Liver (tissue), 8 donors: ENCODE measurements at regions not wholly inside any gene's neighbourhood (a gene's known extent, or its start where the extent isn't known, plus 50 kb on each side); places are given as distances from the start of the nearest gene placed in this dataset.

Source experiments
- DNase-seq: peaks from one replicate; pipeline ENCODE4 v3.0.0-alpha.2; 2017; ENCODE audit warnings: low spot score
- H3K27ac ChIP-seq, 2 donors: one replicate each; pipeline ENCODE4 v1.7.0; 2013; ENCODE audit warnings: inconsistent platforms in 2 of 2, low read length in 2 of 2, control low read depth in 1 of 2, low read depth in 1 of 2, mild to moderate bottlenecking in 1 of 2
- H3K27me3 ChIP-seq, 4 donors: one replicate each; pipeline versions ENCODE4 v1.6.1 to v1.7.0; 2013; ENCODE audit warnings: low read length in 3 of 4, inconsistent platforms in 1 of 4, mild to moderate bottlenecking in 1 of 4, moderate library complexity in 1 of 4; ENCODE audit not compliant: control insufficient read depth in 4 of 4, insufficient read depth in 4 of 4
- H3K36me3 ChIP-seq, 4 donors: one replicate each; pipeline versions ENCODE4 v1.6.1 to v1.7.0; 2013; ENCODE audit warnings: low read length in 3 of 4, mild to moderate bottlenecking in 3 of 4, low read depth in 1 of 4, moderate library complexity in 1 of 4; ENCODE audit not compliant: control insufficient read depth in 4 of 4, insufficient read depth in 3 of 4
- H3K4me1 ChIP-seq, 4 donors: one replicate each; pipeline versions ENCODE4 v1.6.1 to v1.7.0; 2013; ENCODE audit warnings: low read length in 3 of 4, mild to moderate bottlenecking in 3 of 4, moderate library complexity in 1 of 4; ENCODE audit not compliant: control insufficient read depth in 4 of 4, insufficient read depth in 4 of 4
- H3K4me3 ChIP-seq, 3 donors: one replicate each; pipeline versions ENCODE4 v1.6.1 to v1.7.0; 2013; ENCODE audit warnings: low read length in 3 of 3, control low read depth in 1 of 3, low read depth in 1 of 3, mild to moderate bottlenecking in 1 of 3
- H3K9ac ChIP-seq, 2 donors: one replicate each; pipeline ENCODE4 v1.7.0; 2013; ENCODE audit warnings: low read length in 2 of 2, mild to moderate bottlenecking in 2 of 2, moderate library complexity in 2 of 2, control low read depth in 1 of 2, low read depth in 1 of 2
- H3K9me3 ChIP-seq, 4 donors: one replicate each; pipeline versions ENCODE4 v1.6.1 to v1.7.0; 2013; ENCODE audit warnings: low read length in 3 of 4; ENCODE audit not compliant: control insufficient read depth in 4 of 4
- CTCF ChIP-seq: fragments of 150-350 bp; IDR thresholded peaks from 2 replicates; pipeline ENCODE4 v1.5.1; 2017; ENCODE audit warnings: improper control_type of control experiment, low read depth, low read length; ENCODE audit not compliant: missing input control
- EGR1 ChIP-seq, 2 donors: IDR thresholded peaks; 2 replicates each; pipeline ENCODE4 v1.6.1; 2016 to 2018; ENCODE audit warnings: antibody characterized with exemption in 2 of 2, low read depth in 2 of 2
- FOXA1 ChIP-seq: IDR thresholded peaks from 2 replicates; pipeline ENCODE4 v1.6.1; 2016; ENCODE audit warnings: antibody characterized with exemption
- FOXA2 ChIP-seq: IDR thresholded peaks from 2 replicates; pipeline ENCODE4 v1.6.1; 2016; ENCODE audit warnings: antibody characterized with exemption
- GABPA ChIP-seq, 2 donors: IDR thresholded peaks in 1 of 2; conservative IDR thresholded peaks in 1 of 2; 2 replicates each; pipeline ENCODE4 v1.6.1; 2016; ENCODE audit warnings: antibody characterized with exemption in 2 of 2, mild to moderate bottlenecking in 1 of 2, moderate library complexity in 1 of 2
- HNF4A ChIP-seq, 2 donors: conservative IDR thresholded peaks; 2 replicates each; pipeline ENCODE4 v1.6.1; 2016; ENCODE audit warnings: antibody characterized with exemption in 2 of 2, mild to moderate bottlenecking in 2 of 2
- HNF4G ChIP-seq: IDR thresholded peaks from 2 replicates; pipeline ENCODE4 v1.6.1; 2016; ENCODE audit warnings: antibody characterized with exemption
- JUND ChIP-seq, 2 donors: IDR thresholded peaks; 2 replicates each; pipeline ENCODE4 v1.6.1; 2016; ENCODE audit warnings: antibody characterized with exemption in 2 of 2
- NR2F2 ChIP-seq: IDR thresholded peaks from 2 replicates; pipeline ENCODE4 v1.6.1; 2016; ENCODE audit warnings: antibody characterized with exemption
- RAD21 ChIP-seq, 2 donors: IDR thresholded peaks; 2 replicates each; pipeline ENCODE4 v1.6.1; 2016; ENCODE audit warnings: antibody characterized with exemption in 2 of 2, mild to moderate bottlenecking in 2 of 2
- REST ChIP-seq: IDR thresholded peaks from 2 replicates; pipeline ENCODE4 v1.6.1; 2016; ENCODE audit warnings: antibody characterized with exemption, mild to moderate bottlenecking
- RXRA ChIP-seq, 2 donors: IDR thresholded peaks; 2 replicates each; pipeline ENCODE4 v1.6.1; 2017 to 2018; ENCODE audit warnings: antibody characterized with exemption in 2 of 2, mild to moderate bottlenecking in 1 of 2
- SP1 ChIP-seq: IDR thresholded peaks from 2 replicates; pipeline ENCODE4 v1.6.1; 2018; ENCODE audit warnings: antibody characterized with exemption, mild to moderate bottlenecking
- TAF1 ChIP-seq: conservative IDR thresholded peaks from 2 replicates; pipeline ENCODE4 v1.6.1; 2016; ENCODE audit warnings: antibody characterized with exemption, mild to moderate bottlenecking
- YY1 ChIP-seq: IDR thresholded peaks from 2 replicates; pipeline ENCODE4 v1.6.1; 2016; ENCODE audit warnings: antibody characterized with exemption, mild to moderate bottlenecking
- ZBTB33 ChIP-seq: IDR thresholded peaks from 2 replicates; pipeline ENCODE4 v1.6.1; 2016; ENCODE audit warnings: antibody characterized with exemption
- WGBS: extraction: QIAGEN DNeasy Blood & Tissue Kit; methylation state at CpG from one replicate; pipeline ENCODE4 v1.1.7; 2013; 5-methylcytosine and 5-hydroxymethylcytosine counted together
- TF ChIP-seq, protein P1 (sequence below): IDR thresholded peaks from 2 replicates; pipeline ENCODE4 v1.6.1; 2016; ENCODE audit warnings: antibody characterized with exemption
- TF ChIP-seq, protein P2 (sequence below): IDR thresholded peaks from 2 replicates; pipeline ENCODE4 v1.6.1; 2016; ENCODE audit warnings: antibody characterized with exemption
- donor health status: healthy.
- donor health status: healthy.
- donor health status: healthy.
- donor health status: healthy.
- donor health status: healthy.

- no peak overlapping the region for H3K9ac ChIP-seq
- H3K4me3 ChIP-seq: no peak overlapping the region
- no peaks in the 10 kb centered on the region for H3K4me1 ChIP-seq
- H3K9me3 ChIP-seq: peaks cover 0 to 10% (median 0%) of the 10 kb centered on the region in 4 donors
- H3K27ac ChIP-seq: no peak overlapping the region
- no peak for TF ChIP-seq RXRA (IDR thresholded peaks at IDR 0.05)
- no peak for TF ChIP-seq FOXA2
- TF ChIP-seq EGR1 (IDR thresholded peaks at IDR 0.05; ENCODE audit: low read depth in 2 of 2): no peak
- TF ChIP-seq TAF1: no peak
- no peak for TF ChIP-seq HNF4A (conservative IDR thresholded peaks at IDR 0.05)
- no peak for TF ChIP-seq CTCF
- no peak for TF ChIP-seq YY1
- no peak for TF ChIP-seq NR2F2
- TF ChIP-seq JUND (IDR thresholded peaks at IDR 0.05): no peak
- TF ChIP-seq FOXA1: no peak
- no peak for TF ChIP-seq ZBTB33
- TF ChIP-seq, protein P1, sequence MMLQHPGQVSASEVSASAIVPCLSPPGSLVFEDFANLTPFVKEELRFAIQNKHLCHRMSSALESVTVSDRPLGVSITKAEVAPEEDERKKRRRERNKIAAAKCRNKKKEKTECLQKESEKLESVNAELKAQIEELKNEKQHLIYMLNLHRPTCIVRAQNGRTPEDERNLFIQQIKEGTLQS: no peak
- TF ChIP-seq SP1: no peak
- no peak for TF ChIP-seq GABPA (IDR thresholded peaks at IDR 0.05 in 1 of 2, conservative IDR thresholded peaks at IDR 0.05 in 1 of 2)
- TF ChIP-seq HNF4G: no peak
- no peak for TF ChIP-seq RAD21 (IDR thresholded peaks at IDR 0.05)
- TF ChIP-seq, protein P2, sequence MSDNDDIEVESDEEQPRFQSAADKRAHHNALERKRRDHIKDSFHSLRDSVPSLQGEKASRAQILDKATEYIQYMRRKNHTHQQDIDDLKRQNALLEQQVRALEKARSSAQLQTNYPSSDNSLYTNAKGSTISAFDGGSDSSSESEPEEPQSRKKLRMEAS: no peak
- no peak for TF ChIP-seq REST
- no peaks in the 10 kb centered on the region for H3K36me3 ChIP-seq
- H3K27me3 ChIP-seq: no peaks in the 10 kb centered on the region
- WGBS: 83% methylated on average over 2 of the region's 2 CpGs
- no peak for DNase-seq
Observed at GRCh38 chr4:155523358-155523757, 143.3 kb upstream of the GUCY1A1 start.
